ENCODE measurements at regions not wholly inside any gene's neighbourhood (a gene's known extent, or its start where the extent isn't known, plus 50 kb on each side); places are given as distances from the start of the nearest gene placed in this dataset.

DNA sequence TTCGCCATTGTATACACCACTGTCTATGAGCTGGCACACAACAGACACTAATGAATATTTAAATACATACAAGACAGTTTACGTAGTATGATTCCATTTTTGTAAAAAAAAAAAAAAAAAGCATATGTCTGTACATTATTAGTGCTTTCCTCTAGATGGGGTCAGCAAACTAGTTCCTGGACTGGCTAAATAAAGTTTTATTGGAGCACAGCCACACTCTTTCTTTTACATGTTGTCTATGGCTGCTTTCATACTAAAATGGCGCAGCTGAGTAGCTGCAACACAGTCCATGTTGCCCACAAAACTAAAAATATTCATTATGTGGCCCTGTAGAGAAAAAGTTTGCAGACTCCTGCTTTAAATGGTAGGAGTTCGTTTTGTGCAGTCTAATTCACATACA is 70.7 kb upstream of the FRMD4B start:
- FAIRE-seq (no peak), DNase-seq (ENCODE audit: insufficient read length, low spot score) (no peak)
- TF ChIP-seq CTCF (IDR thresholded peaks at IDR 0.05; ENCODE audit: insufficient read depth, missing control alignments): no peak

GRCh38 chr3:69454204-69454787 is 68.4 kb upstream of the FRMD4B start:
- DNase-seq (ENCODE audit: insufficient read length, low spot score) (no peak), FAIRE-seq (no peak)
- no peak for TF ChIP-seq CTCF (IDR thresholded peaks at IDR 0.05; ENCODE audit: insufficient read depth, missing control alignments)

DNA sequence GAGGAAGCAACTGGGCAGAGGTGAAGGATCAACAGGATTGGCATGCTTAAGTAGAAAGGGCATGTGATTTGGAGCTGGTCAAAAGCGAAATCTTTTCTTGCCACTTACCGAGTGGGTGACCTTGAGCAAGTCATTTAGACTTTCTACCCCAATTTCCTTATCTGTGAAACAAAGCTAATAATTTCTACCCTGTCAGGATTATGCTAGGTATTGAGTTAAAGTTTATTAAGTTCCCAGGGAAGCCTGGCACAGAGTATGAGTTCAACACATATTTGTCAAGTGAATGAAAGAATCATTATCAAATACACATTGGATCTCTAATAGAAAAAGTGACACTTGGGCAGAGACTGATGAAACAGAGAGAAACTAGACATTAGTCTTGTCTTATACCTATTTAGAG is 66.4 kb upstream of the FRMD4B start:
- no peak for TF ChIP-seq CTCF (IDR thresholded peaks at IDR 0.05; ENCODE audit: insufficient read depth, missing control alignments)
- FAIRE-seq: no peak
- DNase-seq (ENCODE audit: insufficient read length, low spot score): no peak

DNA sequence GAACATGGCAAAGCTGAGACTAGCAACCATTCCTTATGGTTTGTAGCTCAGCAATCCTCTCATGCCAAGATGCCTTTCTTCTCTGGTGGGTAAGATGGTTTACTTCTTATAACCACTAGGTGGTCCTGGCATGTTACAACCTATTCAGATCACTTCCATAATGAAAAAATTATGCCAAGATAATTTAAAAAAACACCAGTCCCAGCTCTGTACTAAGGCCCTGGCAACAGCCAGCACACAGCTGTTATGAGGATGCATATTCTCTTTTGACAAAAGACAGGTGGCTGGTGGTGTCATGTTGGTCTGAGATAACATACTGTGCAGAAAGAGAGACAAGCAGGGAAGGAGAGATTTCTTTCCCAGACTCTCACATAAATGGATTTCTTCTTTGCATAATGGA is 65.7 kb upstream of the FRMD4B start:
- TF ChIP-seq CTCF (IDR thresholded peaks at IDR 0.05; ENCODE audit: insufficient read depth, missing control alignments): peak; percentile 23

GRCh38 chr3:69448877-69449276 is 63.0 kb upstream of the FRMD4B start:
- FAIRE-seq (no peak), DNase-seq (ENCODE audit: insufficient read length, low spot score) (no peak)
- no peak for TF ChIP-seq CTCF (IDR thresholded peaks at IDR 0.05; ENCODE audit: insufficient read depth, missing control alignments)

More for the DNA sequence above, 65.7 kb upstream of the FRMD4B start:
- no peak for FAIRE-seq
- DNase-seq (ENCODE audit: insufficient read length, low spot score): no peak

DNA sequence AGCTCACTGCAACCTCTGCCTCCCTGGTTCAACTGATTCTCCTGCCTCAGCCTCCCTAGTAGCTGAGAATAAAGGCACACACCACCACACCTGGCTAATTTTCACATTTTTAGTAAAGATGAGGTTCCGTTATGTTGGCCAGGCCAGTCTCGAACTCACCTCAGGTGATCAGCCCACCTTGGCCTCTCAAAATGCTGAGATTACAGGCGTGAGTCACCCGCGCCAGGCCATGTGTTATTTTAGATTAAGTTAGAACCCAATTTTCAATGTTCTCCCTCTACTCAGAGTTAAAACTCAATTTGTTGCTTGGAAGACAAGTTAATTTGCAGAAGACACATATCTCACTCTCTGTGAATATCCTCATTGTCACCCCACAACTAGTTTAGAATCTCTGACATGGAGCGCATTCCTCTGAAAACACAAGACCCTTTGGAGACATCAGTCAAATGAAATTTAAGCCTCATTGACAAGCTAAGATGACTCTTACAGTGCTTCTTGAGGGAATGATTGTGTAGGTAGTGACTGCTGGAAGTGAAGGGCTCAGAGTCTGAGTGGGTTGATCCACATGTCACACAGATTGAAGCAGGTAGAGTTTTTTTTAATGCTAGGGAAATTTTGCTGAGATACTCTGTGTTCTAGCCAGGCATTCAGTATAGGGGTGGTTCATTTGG is 60.6 kb upstream of the FRMD4B start:
- DNase-seq (ENCODE audit: insufficient read length, low spot score) (no peak), FAIRE-seq (no peak)
- no peak for TF ChIP-seq CTCF (IDR thresholded peaks at IDR 0.05; ENCODE audit: insufficient read depth, missing control alignments)

- TF ChIP-seq CTCF (IDR thresholded peaks at IDR 0.05; ENCODE audit: insufficient read depth, missing control alignments): no peak
- no peak for DNase-seq (ENCODE audit: insufficient read length, low spot score)
- no peak for FAIRE-seq
These were observed 59.6 kb upstream of the FRMD4B start for GRCh38 chr3:69445498-69445897.

Measured in D721Med (cell line).